HG02763 (cell line): ENCODE measurements at regions not wholly inside any gene's neighbourhood (a gene's known extent, or its start where the extent isn't known, plus 50 kb on each side); places are given as distances from the start of the nearest gene placed in this dataset.
"Not testable (repeated sequence)": the region's sequence is repeated elsewhere in the genome, so short reads cannot be mapped to it uniquely, and the experiment has no call there.

Experiments
- ATAC-seq: cut with Tn5 transposase; IDR thresholded peaks from one replicate; pipeline ENCODE4 v1.9.1; 2021; ENCODE audit warnings: mild to moderate bottlenecking, moderate library complexity; ENCODE audit not compliant: unreplicated experiment

- ATAC-seq = no peak
Observed at GRCh38 chr4:147220833-147221232, 260.1 kb upstream of the EDNRA start.

- ATAC-seq = no peak
Observed at GRCh38 chr4:147222906-147223305, 258.0 kb upstream of the EDNRA start.

GRCh38 chr4:147223576-147223975 is 257.3 kb upstream of the EDNRA start:
- ATAC-seq = no peak

- no peak for ATAC-seq
Observed at GRCh38 chr4:147236806-147237205, 244.1 kb upstream of the EDNRA start.

GRCh38 chr4:147244786-147245185 is 236.1 kb upstream of the EDNRA start:
- no peak for ATAC-seq

GRCh38 chr4:147246096-147246495 is 234.8 kb upstream of the EDNRA start:
- no peak for ATAC-seq

- not testable (repeated sequence) for ATAC-seq
Observed at GRCh38 chr4:147246528-147246927, 234.4 kb upstream of the EDNRA start.

- no peak for ATAC-seq
Observed at GRCh38 chr4:147247579-147247978, 233.3 kb upstream of the EDNRA start.

GRCh38 chr4:147250062-147250461 is 230.8 kb upstream of the EDNRA start:
- ATAC-seq = no peak

- ATAC-seq = not testable (repeated sequence)
Observed at GRCh38 chr4:147255268-147255667, 225.6 kb upstream of the EDNRA start.

GRCh38 chr4:147259271-147259670 is 221.6 kb upstream of the EDNRA start:
- not testable (repeated sequence) for ATAC-seq

- ATAC-seq = no peak
Observed at GRCh38 chr4:147284256-147284835, 196.6 kb upstream of the EDNRA start.

GRCh38 chr4:147284935-147285334 is 196.0 kb upstream of the EDNRA start:
- no peak for ATAC-seq

- ATAC-seq = no peak
Observed at GRCh38 chr4:147285751-147286150, 195.1 kb upstream of the EDNRA start.

GRCh38 chr4:147286846-147287587 is 193.9 kb upstream of the EDNRA start:
- ATAC-seq = no peak

- no peak for ATAC-seq
Observed at GRCh38 chr4:147287588-147287890, 193.4 kb upstream of the EDNRA start.

- ATAC-seq = no peak
Observed at GRCh38 chr4:147288512-147288911, 192.4 kb upstream of the EDNRA start.

- ATAC-seq = no peak
Observed at GRCh38 chr4:147289181-147289580, 191.7 kb upstream of the EDNRA start.

GRCh38 chr4:147292604-147293313 is 188.1 kb upstream of the EDNRA start:
- not testable (repeated sequence) for ATAC-seq

- not testable (repeated sequence) for ATAC-seq
Observed at GRCh38 chr4:147293314-147293677, 187.6 kb upstream of the EDNRA start.

- ATAC-seq = no peak
Observed at GRCh38 chr4:147299205-147299604, 181.7 kb upstream of the EDNRA start.

- no peak for ATAC-seq
Observed at GRCh38 chr4:147303174-147303872, 177.6 kb upstream of the EDNRA start.
